ENCODE measurements at regions not wholly inside any gene's neighbourhood (a gene's known extent, or its start where the extent isn't known, plus 50 kb on each side); places are given as distances from the start of the nearest gene placed in this dataset.

DNA sequence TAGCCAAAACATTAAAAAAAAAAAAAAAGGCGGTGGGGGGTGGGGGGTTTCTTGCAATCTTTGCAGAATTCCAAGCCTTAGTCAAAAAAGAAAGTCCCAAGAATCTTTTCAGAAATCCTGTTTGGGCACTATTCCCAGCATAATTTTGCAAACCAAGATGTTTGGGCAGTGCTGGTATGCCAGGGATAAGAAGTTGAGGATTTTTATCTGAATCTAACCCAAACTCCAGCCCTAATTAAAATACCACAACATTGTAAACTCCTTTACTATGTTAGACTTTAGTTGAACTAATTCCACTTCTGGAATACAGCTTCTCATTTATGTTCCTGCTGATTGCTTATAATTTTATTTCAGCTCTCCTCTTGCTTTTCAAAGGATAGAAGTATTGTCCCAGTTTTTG is 504.1 kb upstream of the ADGRL2 start:
- Histone ChIP-seq H3K4me3 (no peak overlapping the region), H3K4me1 (no peaks in the 10 kb centered on the region), H3K36me3 (no peaks in the 10 kb centered on the region), H3K27ac (replicated peaks) (no peak overlapping the region), H3K27me3 (ENCODE audit: low read depth) (no peaks in the 10 kb centered on the region), H3K9me3 (replicated peaks) (no peaks in the 10 kb centered on the region)
- TF ChIP-seq, protein P1, sequence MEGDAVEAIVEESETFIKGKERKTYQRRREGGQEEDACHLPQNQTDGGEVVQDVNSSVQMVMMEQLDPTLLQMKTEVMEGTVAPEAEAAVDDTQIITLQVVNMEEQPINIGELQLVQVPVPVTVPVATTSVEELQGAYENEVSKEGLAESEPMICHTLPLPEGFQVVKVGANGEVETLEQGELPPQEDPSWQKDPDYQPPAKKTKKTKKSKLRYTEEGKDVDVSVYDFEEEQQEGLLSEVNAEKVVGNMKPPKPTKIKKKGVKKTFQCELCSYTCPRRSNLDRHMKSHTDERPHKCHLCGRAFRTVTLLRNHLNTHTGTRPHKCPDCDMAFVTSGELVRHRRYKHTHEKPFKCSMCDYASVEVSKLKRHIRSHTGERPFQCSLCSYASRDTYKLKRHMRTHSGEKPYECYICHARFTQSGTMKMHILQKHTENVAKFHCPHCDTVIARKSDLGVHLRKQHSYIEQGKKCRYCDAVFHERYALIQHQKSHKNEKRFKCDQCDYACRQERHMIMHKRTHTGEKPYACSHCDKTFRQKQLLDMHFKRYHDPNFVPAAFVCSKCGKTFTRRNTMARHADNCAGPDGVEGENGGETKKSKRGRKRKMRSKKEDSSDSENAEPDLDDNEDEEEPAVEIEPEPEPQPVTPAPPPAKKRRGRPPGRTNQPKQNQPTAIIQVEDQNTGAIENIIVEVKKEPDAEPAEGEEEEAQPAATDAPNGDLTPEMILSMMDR (IDR thresholded peaks at IDR 0.05; ENCODE audit: borderline replicate concordance): no peak
- intact Hi-C loops (cut with micrococcal nuclease): no loop called here
- DNase-seq: no peak

DNA sequence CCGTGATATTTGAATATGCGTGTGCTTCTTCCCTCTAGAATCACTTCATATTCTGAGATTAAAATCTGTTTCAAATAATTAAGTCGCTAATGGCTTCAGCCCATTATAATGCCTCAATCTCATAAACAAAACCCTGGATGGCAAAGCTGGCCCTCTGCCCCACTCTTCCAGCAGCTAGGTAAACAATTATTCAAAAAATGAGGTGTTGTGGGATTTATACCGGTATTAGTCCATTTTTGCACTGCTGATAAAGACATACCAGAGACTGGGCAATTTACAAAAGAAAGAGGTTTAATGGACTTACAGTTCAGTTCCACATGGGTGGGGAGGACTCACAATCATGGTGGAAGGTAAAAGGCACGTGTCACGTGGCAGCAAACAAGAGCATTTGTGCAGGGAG is 510.4 kb upstream of the ADGRL2 start:
- no peaks in the 10 kb centered on the region for H3K27me3 ChIP-seq (ENCODE audit: low read depth)
- TF ChIP-seq, protein P1 (IDR thresholded peaks at IDR 0.05; ENCODE audit: borderline replicate concordance): no peak
- H3K9me3 ChIP-seq (replicated peaks): no peaks in the 10 kb centered on the region
- no peak for DNase-seq
- H3K4me1 ChIP-seq: no peaks in the 10 kb centered on the region
- H3K36me3 ChIP-seq: no peaks in the 10 kb centered on the region
- H3K4me3 ChIP-seq: no peak overlapping the region
- H3K27ac ChIP-seq (replicated peaks): no peak overlapping the region
- intact Hi-C loops (cut with micrococcal nuclease): no loop called here

DNA sequence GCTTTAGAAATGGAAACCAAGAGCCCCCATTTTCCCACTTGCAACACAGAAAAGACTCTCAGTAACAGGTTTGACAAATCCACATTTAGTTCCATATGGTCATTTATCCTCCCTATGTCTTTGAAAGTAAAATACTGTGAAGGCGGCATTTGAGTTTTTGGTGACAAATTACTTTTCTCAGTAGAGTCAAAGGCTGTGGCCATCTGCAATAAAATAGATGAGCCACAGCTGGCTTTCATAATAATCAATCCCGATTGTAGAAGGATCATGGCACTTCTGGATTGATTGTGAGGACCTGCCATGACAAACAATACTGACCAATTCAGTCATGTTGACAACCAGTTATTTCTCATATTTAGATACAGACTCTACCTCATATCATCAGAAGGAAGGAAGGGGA is 512.0 kb upstream of the ADGRL2 start:
- intact Hi-C loops (cut with micrococcal nuclease): no loop called here
- H3K4me3 ChIP-seq: no peak overlapping the region
- H3K27me3 ChIP-seq (ENCODE audit: low read depth): no peaks in the 10 kb centered on the region
- H3K27ac ChIP-seq (replicated peaks): no peak overlapping the region
- H3K4me1 ChIP-seq: no peaks in the 10 kb centered on the region
- no peaks in the 10 kb centered on the region for H3K36me3 ChIP-seq
- DNase-seq: no peak
- H3K9me3 ChIP-seq (replicated peaks): no peaks in the 10 kb centered on the region
- TF ChIP-seq, protein P1 (IDR thresholded peaks at IDR 0.05; ENCODE audit: borderline replicate concordance): no peak

DNA sequence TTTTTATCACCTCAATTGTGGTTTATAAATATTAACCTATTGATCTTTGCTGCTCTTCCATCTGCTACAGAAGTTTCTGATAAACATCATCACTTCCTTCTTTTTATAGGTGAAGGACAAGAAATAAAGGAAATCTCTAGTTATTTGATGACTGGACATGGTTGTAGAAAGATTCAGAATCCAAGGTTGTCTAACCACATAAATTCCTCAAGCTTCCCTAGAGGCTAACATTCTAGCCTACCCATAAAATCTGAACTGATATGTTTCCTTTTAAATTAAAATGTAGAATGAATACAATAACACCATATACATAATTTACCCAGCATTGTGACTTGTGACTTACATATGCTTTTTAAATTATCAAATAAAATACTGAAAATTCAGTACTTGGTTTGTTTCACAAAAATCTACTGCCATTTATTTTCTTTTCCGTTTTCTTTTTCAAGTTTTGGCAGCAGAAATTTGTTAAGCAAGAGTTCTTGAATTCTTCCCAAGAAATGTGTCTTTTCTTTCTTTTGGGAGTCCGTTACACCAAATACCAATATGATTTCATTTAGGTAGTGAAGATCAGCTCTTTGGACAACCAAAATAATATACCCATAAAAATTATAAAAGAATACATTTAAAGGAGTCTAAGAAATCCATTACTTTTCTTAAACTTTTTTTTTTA is 513.2 kb upstream of the ADGRL2 start:
- Histone ChIP-seq H3K4me1 (no peaks in the 10 kb centered on the region), H3K9me3 (replicated peaks) (no peaks in the 10 kb centered on the region), H3K4me3 (no peak overlapping the region), H3K27ac (replicated peaks) (peak overlapping the region; percentile 13), H3K27me3 (ENCODE audit: low read depth) (no peaks in the 10 kb centered on the region), H3K36me3 (no peaks in the 10 kb centered on the region)
- TF ChIP-seq, protein P1 (IDR thresholded peaks at IDR 0.05; ENCODE audit: borderline replicate concordance): no peak
- intact Hi-C loops (cut with micrococcal nuclease): no loop called here
- no peak for DNase-seq

DNA sequence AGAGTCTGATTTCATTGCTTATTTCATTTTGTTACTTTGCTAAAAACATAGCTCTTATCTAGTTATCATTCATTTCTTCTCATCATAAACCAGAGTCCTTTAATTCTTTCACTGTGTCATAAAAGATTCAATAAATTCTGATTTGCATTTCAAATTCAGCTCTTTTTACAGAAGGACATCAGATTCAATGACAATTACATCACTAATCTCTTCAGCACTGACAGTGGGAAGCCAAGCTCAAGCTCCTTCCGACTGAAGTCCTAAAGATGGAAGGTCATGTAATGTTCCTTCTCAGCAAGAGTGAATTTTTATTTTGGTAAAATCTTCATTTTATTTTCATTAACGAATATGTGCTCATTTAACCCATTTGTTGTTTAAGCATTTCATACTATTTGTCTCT is 530.7 kb upstream of the ADGRL2 start:
- Histone ChIP-seq H3K4me1 (no peaks in the 10 kb centered on the region), H3K9me3 (replicated peaks) (no peaks in the 10 kb centered on the region), H3K36me3 (no peaks in the 10 kb centered on the region), H3K27ac (replicated peaks) (no peak overlapping the region), H3K27me3 (ENCODE audit: low read depth) (no peaks in the 10 kb centered on the region), H3K4me3 (no peak overlapping the region)
- intact Hi-C loops (cut with micrococcal nuclease): no loop called here
- no peak for DNase-seq
- TF ChIP-seq, protein P1 (IDR thresholded peaks at IDR 0.05; ENCODE audit: borderline replicate concordance): no peak
